Activated CD4-positive, alpha-beta T cell treated with anti-CD3 and anti-CD28 coated beads, Interleukin-2, amount 10 ng/mL, durations not matched to agents 7 days and 5 days (primary cell): ENCODE measurements at regions not wholly inside any gene's neighbourhood (a gene's known extent, or its start where the extent isn't known, plus 50 kb on each side); places are given as distances from the start of the nearest gene placed in this dataset.

Experiments
- CTCF ChIA-PET: fragments of 350-600 bp; sonication (Branson Sonifier 250); formaldehyde crosslinking; loops from one replicate; lab custom pipeline; 2021; ENCODE audit warnings: antibody characterized with exemption; lab: Charles Lee
- POLR2A ChIA-PET: fragments of 350-600 bp; sonication (Branson Sonifier 250); formaldehyde crosslinking; loops from one replicate; lab custom pipeline; 2021; ENCODE audit warnings: antibody characterized with exemption; lab: Charles Lee
- DNase-seq: peaks from one replicate; pipeline ENCODE4 v3.0.0-alpha.2; 2020
- H3K27ac Mint-ChIP-seq: one replicate; pipeline ENCODE4 v1.8.0; 2021; ENCODE audit warnings: mild to moderate bottlenecking, moderate library complexity, mixed read lengths
- H3K27me3 Mint-ChIP-seq: one replicate; pipeline ENCODE4 v1.8.0; 2021; ENCODE audit warnings: mixed read lengths
- H3K36me3 Mint-ChIP-seq: one replicate; pipeline ENCODE4 v1.8.0; 2021; ENCODE audit warnings: low read depth, mixed read lengths
- H3K4me1 Mint-ChIP-seq: one replicate; pipeline ENCODE4 v1.8.0; 2021; ENCODE audit warnings: mixed read lengths
- H3K4me3 Mint-ChIP-seq: one replicate; pipeline ENCODE4 v1.8.0; 2021; ENCODE audit warnings: mild to moderate bottlenecking, moderate library complexity, mixed read lengths
- H3K9me3 Mint-ChIP-seq: one replicate; pipeline ENCODE4 v1.8.0; 2021; ENCODE audit warnings: mixed read lengths

DNA sequence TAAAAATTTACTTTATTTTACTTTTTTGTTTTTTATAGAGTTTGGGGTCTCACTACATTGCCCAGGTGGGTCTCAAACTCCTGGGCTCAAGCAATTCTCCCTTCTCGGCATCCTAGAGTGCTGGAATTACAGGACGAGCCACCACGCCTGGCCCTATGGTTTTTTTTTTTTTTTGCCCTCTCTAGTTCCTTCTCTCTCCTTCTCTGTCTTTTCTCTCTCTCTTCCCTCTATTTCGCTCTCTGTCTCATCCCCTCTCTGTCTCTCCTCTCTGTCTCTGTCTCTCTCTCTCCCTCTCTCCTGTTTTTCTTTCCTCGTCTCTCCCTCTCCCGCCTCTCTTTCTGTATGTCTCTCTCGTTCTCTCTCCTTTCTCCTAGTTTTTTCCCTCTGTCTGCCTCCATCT lies 202.6 kb upstream of the LHX5 start:
- H3K27me3 Mint-ChIP-seq = peaks cover 21% of the 10 kb centered on the region
- H3K36me3 Mint-ChIP-seq = no peaks in the 10 kb centered on the region
- no peaks in the 10 kb centered on the region for H3K4me1 Mint-ChIP-seq
- peak overlapping the region; percentile 41 for H3K27ac Mint-ChIP-seq
- H3K4me3 Mint-ChIP-seq = no peak overlapping the region
- H3K9me3 Mint-ChIP-seq = no peaks in the 10 kb centered on the region
- no peak for DNase-seq
- POLR2A ChIA-PET = no interaction called here
- CTCF ChIA-PET = no interaction called here

GRCh38 chr12:113673458-113674238 lies 202.0 kb upstream of the LHX5 start:
- peaks cover 24% of the 10 kb centered on the region for H3K27me3 Mint-ChIP-seq
- H3K9me3 Mint-ChIP-seq = no peaks in the 10 kb centered on the region
- CTCF ChIA-PET = no interaction called here
- no peak overlapping the region for H3K27ac Mint-ChIP-seq
- H3K4me3 Mint-ChIP-seq = no peak overlapping the region
- POLR2A ChIA-PET = no interaction called here
- no peaks in the 10 kb centered on the region for H3K4me1 Mint-ChIP-seq
- H3K36me3 Mint-ChIP-seq = no peaks in the 10 kb centered on the region
- no peak for DNase-seq

DNA sequence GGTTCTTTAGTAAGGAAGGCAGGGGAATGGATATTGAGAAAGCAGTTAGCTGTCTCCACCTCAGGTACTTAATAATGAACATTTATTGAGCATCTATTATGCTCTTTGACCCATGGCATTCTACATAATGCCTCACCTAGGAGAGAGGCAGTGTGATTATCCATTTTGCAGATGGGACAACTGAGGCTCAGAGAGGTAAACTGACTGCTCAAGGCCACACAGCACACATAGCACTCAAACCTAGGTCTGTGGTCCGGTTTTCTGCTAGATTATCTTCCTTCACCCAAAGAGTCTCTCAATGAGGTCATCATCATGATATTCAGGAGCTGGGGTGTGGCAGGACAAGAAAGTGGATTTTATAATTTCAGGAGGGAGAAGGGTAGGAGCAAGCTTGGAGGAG lies 199.1 kb upstream of the LHX5 start:
- CTCF ChIA-PET = no interaction called here
- Mint-ChIP-seq H3K27ac (no peak overlapping the region), H3K4me3 (no peak overlapping the region), H3K4me1 (no peaks in the 10 kb centered on the region), H3K27me3 (peaks cover 29% of the 10 kb centered on the region), H3K36me3 (no peaks in the 10 kb centered on the region), H3K9me3 (no peaks in the 10 kb centered on the region)
- POLR2A ChIA-PET = no interaction called here
- DNase-seq = no peak

DNA sequence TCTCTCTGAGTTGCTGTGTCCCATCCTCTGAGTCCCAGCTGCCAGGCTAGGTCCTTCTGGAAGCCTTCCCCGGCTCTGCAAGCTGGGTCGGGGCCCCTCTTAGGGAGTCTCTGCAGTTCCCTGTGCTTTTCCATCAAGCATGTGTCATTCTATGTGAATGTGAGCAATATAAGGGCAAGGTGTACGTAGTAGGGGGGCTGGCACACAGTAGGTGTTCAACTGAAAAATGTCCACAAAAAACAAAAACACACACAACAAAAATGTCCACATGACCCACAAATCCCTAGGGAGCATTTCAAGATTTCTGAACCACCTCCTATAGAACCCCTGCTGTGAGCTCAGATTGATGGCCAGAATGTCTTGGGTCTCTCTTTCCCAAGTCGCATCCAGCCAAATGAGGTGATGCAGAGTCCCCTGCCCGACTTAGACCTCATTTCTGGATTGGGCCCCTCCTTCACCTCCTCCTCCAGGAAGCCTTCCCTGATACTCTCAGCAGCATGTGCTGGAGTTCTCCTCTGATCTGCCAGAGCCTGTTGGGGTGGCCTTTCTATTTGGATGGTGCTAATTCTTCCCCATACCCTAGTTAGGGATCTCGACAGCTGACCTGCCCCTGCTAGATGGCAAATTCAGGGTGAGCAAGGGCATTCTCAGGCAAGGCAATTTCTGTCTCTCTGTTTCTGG lies 196.1 kb upstream of the LHX5 start:
- Mint-ChIP-seq H3K36me3 (no peaks in the 10 kb centered on the region), H3K4me3 (no peak overlapping the region), H3K4me1 (no peaks in the 10 kb centered on the region), H3K27me3 (peaks cover 26% of the 10 kb centered on the region), H3K27ac (no peak overlapping the region), H3K9me3 (no peaks in the 10 kb centered on the region)
- no peak for DNase-seq
- ChIA-PET CTCF (no interaction called here), POLR2A (no interaction called here)

DNA sequence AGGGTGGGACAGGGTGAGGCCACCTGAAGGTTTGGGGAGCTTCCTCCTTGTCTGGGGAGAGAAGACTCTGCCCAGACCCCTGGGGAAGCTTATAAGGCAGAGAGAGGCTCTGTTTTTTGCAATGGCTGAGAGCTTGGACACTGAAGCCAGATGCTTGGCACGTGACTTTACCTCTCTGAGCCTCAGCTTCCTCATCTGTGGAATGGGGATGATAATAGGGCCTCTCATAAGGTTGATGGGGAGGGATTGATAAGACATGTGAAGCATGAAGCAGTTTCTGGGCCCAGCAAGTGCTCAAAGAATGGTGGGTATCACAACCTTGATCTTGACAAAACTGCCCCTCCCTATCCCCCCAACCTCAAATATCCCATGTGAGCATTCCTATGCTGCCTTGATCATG lies 195.4 kb upstream of the LHX5 start:
- H3K27me3 Mint-ChIP-seq = peaks cover 26% of the 10 kb centered on the region
- H3K27ac Mint-ChIP-seq = no peak overlapping the region
- no peak overlapping the region for H3K4me3 Mint-ChIP-seq
- CTCF ChIA-PET = no interaction called here
- no peaks in the 10 kb centered on the region for H3K36me3 Mint-ChIP-seq
- H3K9me3 Mint-ChIP-seq = no peaks in the 10 kb centered on the region
- H3K4me1 Mint-ChIP-seq = no peaks in the 10 kb centered on the region
- POLR2A ChIA-PET = no interaction called here
- no peak for DNase-seq

GRCh38 chr12:113666223-113666622 lies 194.6 kb upstream of the LHX5 start:
- Mint-ChIP-seq H3K27ac (no peak overlapping the region), H3K36me3 (no peaks in the 10 kb centered on the region), H3K4me1 (no peaks in the 10 kb centered on the region), H3K4me3 (no peak overlapping the region), H3K27me3 (peaks cover 20% of the 10 kb centered on the region), H3K9me3 (no peaks in the 10 kb centered on the region)
- ChIA-PET POLR2A (no interaction called here), CTCF (no interaction called here)
- no peak for DNase-seq

GRCh38 chr12:113665457-113665856 lies 193.8 kb upstream of the LHX5 start:
- no peak overlapping the region for H3K27ac Mint-ChIP-seq
- no peaks in the 10 kb centered on the region for H3K9me3 Mint-ChIP-seq
- H3K4me3 Mint-ChIP-seq = no peak overlapping the region
- POLR2A ChIA-PET = no interaction called here
- H3K36me3 Mint-ChIP-seq = no peaks in the 10 kb centered on the region
- DNase-seq = no peak
- H3K27me3 Mint-ChIP-seq = peaks cover 17% of the 10 kb centered on the region
- CTCF ChIA-PET = no interaction called here
- no peaks in the 10 kb centered on the region for H3K4me1 Mint-ChIP-seq

- H3K4me3 Mint-ChIP-seq = no peak overlapping the region
- ChIA-PET CTCF (no interaction called here), POLR2A (no interaction called here)
- H3K27me3 Mint-ChIP-seq = peaks cover 8% of the 10 kb centered on the region
- no peaks in the 10 kb centered on the region for H3K4me1 Mint-ChIP-seq
- H3K36me3 Mint-ChIP-seq = no peaks in the 10 kb centered on the region
- no peaks in the 10 kb centered on the region for H3K9me3 Mint-ChIP-seq
- DNase-seq = no peak
- no peak overlapping the region for H3K27ac Mint-ChIP-seq
Measured at GRCh38 chr12:113664224-113664681, 192.6 kb upstream of the LHX5 start.

- H3K27ac Mint-ChIP-seq = no peak overlapping the region
- H3K4me1 Mint-ChIP-seq = no peaks in the 10 kb centered on the region
- no peak for DNase-seq
- peaks cover 5% of the 10 kb centered on the region for H3K27me3 Mint-ChIP-seq
- H3K36me3 Mint-ChIP-seq = no peaks in the 10 kb centered on the region
- POLR2A ChIA-PET = no interaction called here
- no peak overlapping the region for H3K4me3 Mint-ChIP-seq
- CTCF ChIA-PET = no interaction called here
- no peaks in the 10 kb centered on the region for H3K9me3 Mint-ChIP-seq
Measured at GRCh38 chr12:113663396-113663795, 191.7 kb upstream of the LHX5 start.

- peaks cover 3% of the 10 kb centered on the region for H3K9me3 Mint-ChIP-seq
- CTCF ChIA-PET = no interaction called here
- H3K27me3 Mint-ChIP-seq = peaks cover 5% of the 10 kb centered on the region
- no peak overlapping the region for H3K27ac Mint-ChIP-seq
- H3K36me3 Mint-ChIP-seq = no peaks in the 10 kb centered on the region
- DNase-seq = no peak
- H3K4me3 Mint-ChIP-seq = no peak overlapping the region
- no peaks in the 10 kb centered on the region for H3K4me1 Mint-ChIP-seq
- POLR2A ChIA-PET = no interaction called here
Measured at GRCh38 chr12:113660936-113661335, 189.3 kb upstream of the LHX5 start.

GRCh38 chr12:113659416-113659815 lies 187.7 kb upstream of the LHX5 start:
- ChIA-PET POLR2A (no interaction called here), CTCF (no interaction called here)
- no peaks in the 10 kb centered on the region for H3K36me3 Mint-ChIP-seq
- peaks cover 5% of the 10 kb centered on the region for H3K27me3 Mint-ChIP-seq
- no peak overlapping the region for H3K27ac Mint-ChIP-seq
- H3K4me1 Mint-ChIP-seq = no peaks in the 10 kb centered on the region
- peaks cover 3% of the 10 kb centered on the region for H3K9me3 Mint-ChIP-seq
- DNase-seq = no peak
- H3K4me3 Mint-ChIP-seq = no peak overlapping the region

GRCh38 chr12:113659015-113659414 lies 187.3 kb upstream of the LHX5 start:
- Mint-ChIP-seq H3K4me3 (no peak overlapping the region), H3K4me1 (no peaks in the 10 kb centered on the region), H3K27ac (no peak overlapping the region), H3K9me3 (peaks cover 3% of the 10 kb centered on the region), H3K27me3 (peaks cover 5% of the 10 kb centered on the region), H3K36me3 (no peaks in the 10 kb centered on the region)
- ChIA-PET CTCF (interaction anchor here (1.0 kb wide), 1 partner anchor 13 kb away, joined by 3 read pairs; no protein-coding TSS in a partner anchor), POLR2A (no interaction called here)
- no peak for DNase-seq

- POLR2A ChIA-PET = no interaction called here
- no peak overlapping the region for H3K4me3 Mint-ChIP-seq
- no peaks in the 10 kb centered on the region for H3K4me1 Mint-ChIP-seq
- H3K27ac Mint-ChIP-seq = no peak overlapping the region
- CTCF ChIA-PET = interaction anchor here (1.0 kb wide), 1 partner anchor 12 kb away, joined by 3 read pairs; no protein-coding TSS in a partner anchor
- H3K27me3 Mint-ChIP-seq = peaks cover 5% of the 10 kb centered on the region
- no peaks in the 10 kb centered on the region for H3K36me3 Mint-ChIP-seq
- no peak for DNase-seq
- peaks cover 8% of the 10 kb centered on the region for H3K9me3 Mint-ChIP-seq
Measured at GRCh38 chr12:113658006-113658655, 186.5 kb upstream of the LHX5 start.
